ENCODE measurements at regions not wholly inside any gene's neighbourhood (a gene's known extent, or its start where the extent isn't known, plus 50 kb on each side); places are given as distances from the start of the nearest gene placed in this dataset.
"Not testable (repeated sequence)": the region's sequence is repeated elsewhere in the genome, so short reads cannot be mapped to it uniquely, and the experiment has no call there.

DNA sequence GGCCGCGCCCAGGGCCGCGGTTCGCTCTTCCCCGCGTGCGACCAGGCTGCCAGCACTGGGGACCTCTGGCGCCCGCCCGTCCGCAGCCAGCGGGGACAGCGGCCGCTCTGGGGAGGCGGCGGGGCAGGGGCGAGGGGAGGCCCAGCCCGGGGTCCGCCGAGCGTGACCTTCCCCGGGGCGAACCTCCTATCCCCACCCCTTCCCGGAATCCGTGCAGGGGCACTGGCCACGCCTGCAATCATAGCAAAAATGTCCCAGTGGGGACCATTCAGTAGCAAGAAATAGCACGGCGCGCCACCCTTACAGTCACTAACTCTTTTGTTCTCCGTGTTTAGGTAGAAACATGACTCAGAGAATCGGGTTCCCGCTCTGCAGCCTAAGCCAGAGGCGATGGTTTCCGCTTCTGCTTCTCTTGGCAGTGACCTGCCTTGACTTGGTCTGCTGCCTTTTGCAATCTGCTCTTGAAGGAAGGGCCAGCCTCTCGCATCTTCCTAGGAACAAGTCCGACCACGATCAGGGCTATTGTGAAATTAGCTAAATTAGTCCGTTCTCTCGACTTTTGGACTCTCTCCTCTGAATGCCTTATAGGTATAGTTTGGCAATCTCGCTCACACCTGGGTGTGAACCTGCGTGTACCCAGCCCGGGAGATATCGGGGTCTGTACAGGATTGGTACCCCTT, 79.3 kb upstream of the ACBD5 start:
- Mint-ChIP-seq H3K27me3 (ENCODE audit: unreplicated experiment) (no peaks in the 10 kb centered on the region), H3K27ac (ENCODE audit: unreplicated experiment) (no peak overlapping the region), H3K4me3 (ENCODE audit: unreplicated experiment) (peak overlapping the region; percentile 80), H3K4me1 (ENCODE audit: low read depth, unreplicated experiment) (no peaks in the 10 kb centered on the region), H3K9me3 (ENCODE audit: unreplicated experiment) (no peaks in the 10 kb centered on the region), H3K36me3 (ENCODE audit: unreplicated experiment) (no peaks in the 10 kb centered on the region)
- TF ChIP-seq, protein P1, sequence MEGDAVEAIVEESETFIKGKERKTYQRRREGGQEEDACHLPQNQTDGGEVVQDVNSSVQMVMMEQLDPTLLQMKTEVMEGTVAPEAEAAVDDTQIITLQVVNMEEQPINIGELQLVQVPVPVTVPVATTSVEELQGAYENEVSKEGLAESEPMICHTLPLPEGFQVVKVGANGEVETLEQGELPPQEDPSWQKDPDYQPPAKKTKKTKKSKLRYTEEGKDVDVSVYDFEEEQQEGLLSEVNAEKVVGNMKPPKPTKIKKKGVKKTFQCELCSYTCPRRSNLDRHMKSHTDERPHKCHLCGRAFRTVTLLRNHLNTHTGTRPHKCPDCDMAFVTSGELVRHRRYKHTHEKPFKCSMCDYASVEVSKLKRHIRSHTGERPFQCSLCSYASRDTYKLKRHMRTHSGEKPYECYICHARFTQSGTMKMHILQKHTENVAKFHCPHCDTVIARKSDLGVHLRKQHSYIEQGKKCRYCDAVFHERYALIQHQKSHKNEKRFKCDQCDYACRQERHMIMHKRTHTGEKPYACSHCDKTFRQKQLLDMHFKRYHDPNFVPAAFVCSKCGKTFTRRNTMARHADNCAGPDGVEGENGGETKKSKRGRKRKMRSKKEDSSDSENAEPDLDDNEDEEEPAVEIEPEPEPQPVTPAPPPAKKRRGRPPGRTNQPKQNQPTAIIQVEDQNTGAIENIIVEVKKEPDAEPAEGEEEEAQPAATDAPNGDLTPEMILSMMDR (IDR thresholded peaks at IDR 0.05; ENCODE audit: partially characterized antibody, unreplicated experiment): no peak
- peak; percentile 43 for DNase-seq

DNA sequence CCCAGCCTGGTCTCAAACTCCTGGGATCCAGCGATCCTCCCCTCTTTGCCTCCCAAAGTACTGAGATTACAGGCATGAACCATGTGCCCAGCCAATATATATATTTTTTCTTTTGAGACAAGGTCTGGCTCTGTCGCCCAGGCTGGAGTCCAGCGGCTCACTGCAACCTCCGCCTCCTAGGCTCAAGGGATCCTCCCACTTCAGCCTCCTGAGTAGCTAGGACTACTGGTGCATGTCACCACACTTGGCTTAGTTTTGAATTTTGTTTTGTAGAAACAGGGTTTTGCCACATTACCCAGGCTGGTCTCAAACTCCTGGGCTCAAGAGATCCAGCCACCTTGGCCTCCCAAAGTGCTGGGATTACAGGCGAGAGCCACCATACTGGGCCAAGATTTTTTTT, 78.5 kb upstream of the ACBD5 start:
- H3K9me3 Mint-ChIP-seq (ENCODE audit: unreplicated experiment); H3K4me3 Mint-ChIP-seq (ENCODE audit: unreplicated experiment); H3K27me3 Mint-ChIP-seq (ENCODE audit: unreplicated experiment); H3K4me1 Mint-ChIP-seq (ENCODE audit: low read depth, unreplicated experiment); DNase-seq; H3K36me3 Mint-ChIP-seq (ENCODE audit: unreplicated experiment); H3K27ac Mint-ChIP-seq (ENCODE audit: unreplicated experiment): not testable (repeated sequence)

DNA sequence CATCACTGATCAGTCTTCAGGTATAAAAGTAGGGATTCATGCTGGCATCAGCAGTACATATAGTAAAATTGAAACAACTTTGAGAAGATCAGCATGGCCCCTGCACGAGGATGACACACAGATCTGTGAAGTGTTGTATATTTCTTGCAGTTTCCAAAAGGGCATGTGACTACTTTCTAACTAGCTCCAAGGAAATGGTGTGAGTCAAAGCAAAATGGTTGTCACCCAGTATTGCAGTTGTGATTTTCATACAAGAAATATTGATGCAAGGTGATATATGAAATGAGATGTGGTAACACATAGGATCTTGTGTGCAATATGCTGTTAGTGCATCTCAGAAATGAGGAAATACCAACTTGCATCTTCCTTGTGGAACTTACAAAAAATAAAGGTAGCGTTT, 74.5 kb upstream of the ACBD5 start:
- H3K27ac Mint-ChIP-seq (ENCODE audit: unreplicated experiment); H3K27me3 Mint-ChIP-seq (ENCODE audit: unreplicated experiment); H3K9me3 Mint-ChIP-seq (ENCODE audit: unreplicated experiment); H3K4me1 Mint-ChIP-seq (ENCODE audit: low read depth, unreplicated experiment); DNase-seq; H3K36me3 Mint-ChIP-seq (ENCODE audit: unreplicated experiment); H3K4me3 Mint-ChIP-seq (ENCODE audit: unreplicated experiment): not testable (repeated sequence)

DNA sequence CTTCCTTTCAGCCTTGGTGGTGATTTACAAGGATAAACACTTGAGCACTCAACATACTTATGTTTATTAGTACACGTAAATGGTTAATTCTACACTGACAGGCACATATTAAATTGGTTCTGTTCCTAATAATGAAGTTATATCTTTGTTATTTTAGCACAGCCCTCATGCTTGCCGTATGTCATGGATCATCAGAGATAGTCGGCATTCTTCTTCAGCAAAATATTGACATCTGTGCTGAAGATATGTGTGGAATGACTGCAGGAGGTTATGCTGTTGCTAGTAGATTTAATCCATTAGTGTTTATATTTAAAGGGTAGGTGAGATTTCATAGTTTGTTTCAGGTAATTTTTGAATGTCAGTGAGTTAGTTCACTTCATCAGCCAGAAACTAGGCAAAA, 73.0 kb upstream of the ACBD5 start:
- not testable (repeated sequence) for DNase-seq; H3K4me3 Mint-ChIP-seq (ENCODE audit: unreplicated experiment); H3K36me3 Mint-ChIP-seq (ENCODE audit: unreplicated experiment); H3K9me3 Mint-ChIP-seq (ENCODE audit: unreplicated experiment); H3K4me1 Mint-ChIP-seq (ENCODE audit: low read depth, unreplicated experiment); H3K27me3 Mint-ChIP-seq (ENCODE audit: unreplicated experiment); H3K27ac Mint-ChIP-seq (ENCODE audit: unreplicated experiment)

DNA sequence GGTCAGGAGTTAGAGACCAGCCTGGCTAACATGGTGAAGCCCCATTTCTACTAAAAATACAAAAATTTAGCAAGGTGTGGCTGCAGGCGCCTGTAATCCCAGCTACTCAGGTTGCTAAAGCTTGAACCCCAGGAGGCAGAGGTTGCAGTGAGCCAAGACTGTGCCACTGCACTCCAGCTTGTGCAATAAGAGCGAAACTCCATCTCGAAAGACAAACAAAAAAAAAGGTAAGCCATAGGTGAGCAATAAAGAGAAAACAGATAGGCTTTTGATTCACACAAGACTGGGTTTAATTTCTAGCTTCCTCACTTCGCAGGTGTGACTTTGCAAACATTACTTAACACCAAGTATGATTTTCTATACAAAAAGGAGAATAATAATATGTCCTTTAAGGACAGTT, 72.3 kb upstream of the ACBD5 start:
- TF ChIP-seq, protein P1 (IDR thresholded peaks at IDR 0.05; ENCODE audit: partially characterized antibody, unreplicated experiment): no peak
- no peak overlapping the region for H3K27ac Mint-ChIP-seq (ENCODE audit: unreplicated experiment)
- H3K4me1 Mint-ChIP-seq (ENCODE audit: low read depth, unreplicated experiment): no peaks in the 10 kb centered on the region
- no peaks in the 10 kb centered on the region for H3K27me3 Mint-ChIP-seq (ENCODE audit: unreplicated experiment)
- no peaks in the 10 kb centered on the region for H3K36me3 Mint-ChIP-seq (ENCODE audit: unreplicated experiment)
- no peak overlapping the region for H3K4me3 Mint-ChIP-seq (ENCODE audit: unreplicated experiment)
- DNase-seq: no peak
- no peaks in the 10 kb centered on the region for H3K9me3 Mint-ChIP-seq (ENCODE audit: unreplicated experiment)

DNA sequence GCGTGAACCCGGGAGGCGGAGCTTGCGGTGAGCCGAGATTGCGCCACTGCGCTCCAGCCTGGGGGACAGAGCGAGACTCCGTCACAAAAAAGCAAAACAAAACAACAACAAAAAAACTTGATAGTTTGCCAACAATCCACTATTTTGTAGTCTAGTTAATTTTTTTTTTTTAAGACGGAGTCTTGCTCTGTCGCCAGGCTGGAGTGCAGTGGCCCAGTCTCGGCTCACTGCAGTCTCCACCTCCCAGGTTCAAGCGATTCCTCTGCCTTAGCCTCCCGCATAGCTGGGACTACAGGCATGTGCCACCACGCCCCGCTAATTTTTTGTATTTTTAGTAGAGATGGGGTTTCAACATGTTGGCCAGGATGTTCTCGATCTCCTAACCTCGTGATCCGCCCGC, 71.2 kb upstream of the ACBD5 start:
- H3K27ac Mint-ChIP-seq (ENCODE audit: unreplicated experiment); H3K4me3 Mint-ChIP-seq (ENCODE audit: unreplicated experiment); H3K9me3 Mint-ChIP-seq (ENCODE audit: unreplicated experiment); H3K36me3 Mint-ChIP-seq (ENCODE audit: unreplicated experiment); DNase-seq; H3K4me1 Mint-ChIP-seq (ENCODE audit: low read depth, unreplicated experiment); H3K27me3 Mint-ChIP-seq (ENCODE audit: unreplicated experiment): not testable (repeated sequence)

DNA sequence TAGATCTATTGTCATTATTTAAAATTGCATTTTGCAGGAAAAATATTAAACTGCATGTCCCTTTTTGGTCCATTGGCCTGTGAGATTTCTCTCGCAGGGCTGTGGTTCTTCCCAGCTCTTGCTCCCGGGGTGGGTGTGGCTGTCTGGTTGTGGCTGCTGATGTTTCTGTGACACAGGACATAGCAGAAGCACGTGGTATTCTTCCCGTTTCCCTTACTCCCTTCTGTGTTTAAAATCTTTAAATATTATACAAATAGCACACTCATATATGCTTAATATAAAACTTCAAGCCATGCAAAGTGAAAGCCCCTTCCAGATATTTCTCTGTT, 57.9 kb upstream of the ACBD5 start:
- H3K4me1 Mint-ChIP-seq (ENCODE audit: low read depth, unreplicated experiment); DNase-seq; H3K27ac Mint-ChIP-seq (ENCODE audit: unreplicated experiment); H3K4me3 Mint-ChIP-seq (ENCODE audit: unreplicated experiment); H3K27me3 Mint-ChIP-seq (ENCODE audit: unreplicated experiment): not testable (repeated sequence)
- peaks cover 13% of the 10 kb centered on the region for H3K9me3 Mint-ChIP-seq (ENCODE audit: unreplicated experiment)
- H3K36me3 Mint-ChIP-seq (ENCODE audit: unreplicated experiment): peaks cover 17% of the 10 kb centered on the region

All from glutamatergic neuron (in vitro differentiated cells).